GM23338 (cell line): ENCODE measurements at regions not wholly inside any gene's neighbourhood (a gene's known extent, or its start where the extent isn't known, plus 50 kb on each side); places are given as distances from the start of the nearest gene placed in this dataset.

Source experiments
- ATAC-seq: fragments of 200-7000 bp; cut with Tn5 transposase; 3 replicates; pipeline ENCODE4 v1.9.1; 2020
- DNase-seq: peaks from one replicate; pipeline ENCODE4 v3.0.0-alpha.2; 2015; ENCODE audit warnings: low spot score
- H2AFZ ChIP-seq: fragments of 200-600 bp; sonication (generic); 2 replicates; pipeline ENCODE4 v1.8.0; 2016; ENCODE audit warnings: antibody characterized with exemption, mild to moderate bottlenecking, moderate library complexity
- H3F3A ChIP-seq: fragments of 200-600 bp; sonication (generic); replicated peaks from 2 replicates; pipeline ENCODE4 v1.8.0; 2017; ENCODE audit warnings: antibody characterized with exemption, mixed run types, low read depth
- H3K27ac ChIP-seq: fragments of 200-600 bp; sonication (generic); 2 replicates; pipeline ENCODE4 v1.6.1; 2016; ENCODE audit warnings: low read depth
- H3K27me3 ChIP-seq: fragments of 200-600 bp; sonication (generic); 2 replicates; pipeline ENCODE4 v1.8.0; 2016; ENCODE audit warnings: mild to moderate bottlenecking, mixed run types, moderate library complexity; ENCODE audit not compliant: insufficient read depth
- H3K36me3 ChIP-seq: fragments of 200-600 bp; sonication (generic); 2 replicates; pipeline ENCODE4 v1.8.0; 2016; ENCODE audit warnings: mild to moderate bottlenecking; ENCODE audit not compliant: insufficient read depth
- H3K4me1 ChIP-seq: fragments of 200-600 bp; sonication (generic); 2 replicates; pipeline ENCODE4 v1.8.0; 2016; ENCODE audit warnings: mild to moderate bottlenecking, moderate library complexity; ENCODE audit not compliant: insufficient read depth
- H3K4me2 ChIP-seq: fragments of 200-600 bp; sonication (generic); 2 replicates; pipeline ENCODE4 v1.7.1; 2017; ENCODE audit warnings: mixed run types
- H3K4me3 ChIP-seq: fragments of 200-600 bp; sonication (generic); 2 replicates; pipeline ENCODE4 v1.6.1; 2016; ENCODE audit warnings: mixed run types
- H3K79me2 ChIP-seq: fragments of 200-600 bp; sonication (generic); replicated peaks from 2 replicates; pipeline ENCODE4 v1.8.0; 2017; ENCODE audit warnings: mild to moderate bottlenecking; ENCODE audit not compliant: insufficient read depth
- H3K9me2 ChIP-seq: fragments of 200-600 bp; sonication (generic); 2 replicates; pipeline ENCODE4 v1.8.0; 2017; ENCODE audit not compliant: insufficient read depth
- H4K20me1 ChIP-seq: fragments of 200-600 bp; sonication (generic); replicated peaks from 2 replicates; pipeline ENCODE4 v1.8.0; 2017; ENCODE audit warnings: mild to moderate bottlenecking; ENCODE audit not compliant: insufficient read depth
- H3K27ac Mint-ChIP-seq: 2 replicates; pipeline ENCODE4 v1.8.0; 2020; ENCODE audit warnings: inconsistent platforms, mild to moderate bottlenecking, moderate library complexity, mixed read lengths
- H3K27me3 Mint-ChIP-seq: 3 replicates; pipeline ENCODE4 v1.8.0; 2022; ENCODE audit warnings: low read depth, mild to moderate bottlenecking, moderate library complexity, mixed read lengths, inconsistent platforms; ENCODE audit not compliant: insufficient read depth, poor library complexity
- H3K36me3 Mint-ChIP-seq: 3 replicates; pipeline ENCODE4 v1.8.0; 2021; ENCODE audit warnings: low read depth, mild to moderate bottlenecking, inconsistent platforms, moderate library complexity, mixed read lengths
- H3K4me1 Mint-ChIP-seq: 3 replicates; pipeline ENCODE4 v1.8.0; 2020; ENCODE audit warnings: mild to moderate bottlenecking, inconsistent platforms, mixed read lengths
- H3K4me3 Mint-ChIP-seq: 3 replicates; pipeline ENCODE4 v1.8.0; 2021; ENCODE audit warnings: moderate library complexity, mild to moderate bottlenecking, inconsistent platforms, mixed read lengths
- H3K9me3 Mint-ChIP-seq: 3 replicates; pipeline ENCODE4 v1.8.0; 2020; ENCODE audit warnings: moderate library complexity, mild to moderate bottlenecking, inconsistent platforms, mixed read lengths
- EZH2 ChIP-seq: fragments of 200-600 bp; sonication (generic); IDR thresholded peaks from one replicate; pipeline ENCODE4 v1.8.0; 2017; ENCODE audit warnings: antibody characterized with exemption, mild to moderate bottlenecking, low read depth; ENCODE audit not compliant: unreplicated experiment
- EZH2phosphoT487 ChIP-seq: fragments of 200-600 bp; sonication (generic); IDR thresholded peaks from one replicate; pipeline ENCODE4 v1.8.1; 2018; ENCODE audit warnings: antibody characterized with exemption; ENCODE audit not compliant: unreplicated experiment
- POLR2AphosphoS5 ChIP-seq: IDR thresholded peaks from 2 replicates; pipeline ENCODE4 v1.6.1; 2016; ENCODE audit warnings: antibody characterized with exemption, low read depth
- ZNF114 ChIP-seq: fragments of 250-450 bp; sonication (Bioruptor Pico); IDR thresholded peaks from 2 replicates; pipeline ENCODE4 v1.5.0; 2020; ENCODE audit warnings: mild to moderate bottlenecking, moderate library complexity
- ZNF331 ChIP-seq: fragments of 250-450 bp; sonication (Bioruptor Pico); IDR thresholded peaks from 2 replicates; pipeline ENCODE4 v1.5.0; 2020; ENCODE audit warnings: low read depth, mild to moderate bottlenecking, moderate library complexity
- TF ChIP-seq, protein P1 (sequence below): fragments of 250-450 bp; sonication (Bioruptor Pico); IDR thresholded peaks from 2 replicates; pipeline ENCODE4 v1.5.0; 2020; ENCODE audit warnings: mild to moderate bottlenecking, moderate library complexity
- TF ChIP-seq, protein P2 (sequence below), 2 experiments: fragments of 200-600 bp in 1 of 2; sonication (generic) in 1 of 2; conservative IDR thresholded peaks; 2 replicates each; pipeline versions ENCODE4 v1.5.1 to v1.6.1; 2016 to 2017; ENCODE audit warnings: antibody characterized with exemption in 2 of 2, low read depth in 2 of 2, mild to moderate bottlenecking in 2 of 2, moderate library complexity in 1 of 2

DNA sequence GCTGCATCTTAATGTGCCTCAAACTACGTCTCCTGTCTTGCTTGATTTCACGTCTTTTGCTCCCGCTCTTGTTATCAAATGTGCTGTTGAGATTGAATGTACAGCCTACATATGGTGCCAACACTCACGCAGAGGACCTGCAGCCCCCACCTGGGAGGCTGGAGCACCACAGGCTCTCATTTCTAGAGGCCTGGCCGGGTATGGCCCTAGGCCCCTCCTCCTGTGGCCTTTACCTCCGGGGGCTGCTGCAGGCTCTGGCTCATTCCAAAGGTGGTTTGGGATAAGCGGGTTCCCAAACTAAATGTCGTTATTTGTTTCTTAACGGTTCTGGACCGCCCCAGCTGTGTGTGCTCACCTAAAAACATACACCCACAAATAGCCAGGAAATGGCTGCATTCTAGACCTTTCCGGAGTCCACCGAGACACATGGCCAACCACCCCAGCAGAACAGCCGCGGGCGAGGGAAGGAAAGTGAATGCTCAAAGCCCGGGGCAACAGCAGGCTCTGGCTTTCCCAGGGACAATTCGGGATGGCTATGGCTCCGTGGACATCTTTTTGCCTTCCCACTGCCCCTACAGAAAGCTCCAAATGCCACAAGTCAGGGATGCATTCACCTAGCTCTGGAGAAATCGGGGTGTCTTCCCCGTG lies 105.9 kb downstream of the ENGASE start (continued):
- TF ChIP-seq, protein P1, sequence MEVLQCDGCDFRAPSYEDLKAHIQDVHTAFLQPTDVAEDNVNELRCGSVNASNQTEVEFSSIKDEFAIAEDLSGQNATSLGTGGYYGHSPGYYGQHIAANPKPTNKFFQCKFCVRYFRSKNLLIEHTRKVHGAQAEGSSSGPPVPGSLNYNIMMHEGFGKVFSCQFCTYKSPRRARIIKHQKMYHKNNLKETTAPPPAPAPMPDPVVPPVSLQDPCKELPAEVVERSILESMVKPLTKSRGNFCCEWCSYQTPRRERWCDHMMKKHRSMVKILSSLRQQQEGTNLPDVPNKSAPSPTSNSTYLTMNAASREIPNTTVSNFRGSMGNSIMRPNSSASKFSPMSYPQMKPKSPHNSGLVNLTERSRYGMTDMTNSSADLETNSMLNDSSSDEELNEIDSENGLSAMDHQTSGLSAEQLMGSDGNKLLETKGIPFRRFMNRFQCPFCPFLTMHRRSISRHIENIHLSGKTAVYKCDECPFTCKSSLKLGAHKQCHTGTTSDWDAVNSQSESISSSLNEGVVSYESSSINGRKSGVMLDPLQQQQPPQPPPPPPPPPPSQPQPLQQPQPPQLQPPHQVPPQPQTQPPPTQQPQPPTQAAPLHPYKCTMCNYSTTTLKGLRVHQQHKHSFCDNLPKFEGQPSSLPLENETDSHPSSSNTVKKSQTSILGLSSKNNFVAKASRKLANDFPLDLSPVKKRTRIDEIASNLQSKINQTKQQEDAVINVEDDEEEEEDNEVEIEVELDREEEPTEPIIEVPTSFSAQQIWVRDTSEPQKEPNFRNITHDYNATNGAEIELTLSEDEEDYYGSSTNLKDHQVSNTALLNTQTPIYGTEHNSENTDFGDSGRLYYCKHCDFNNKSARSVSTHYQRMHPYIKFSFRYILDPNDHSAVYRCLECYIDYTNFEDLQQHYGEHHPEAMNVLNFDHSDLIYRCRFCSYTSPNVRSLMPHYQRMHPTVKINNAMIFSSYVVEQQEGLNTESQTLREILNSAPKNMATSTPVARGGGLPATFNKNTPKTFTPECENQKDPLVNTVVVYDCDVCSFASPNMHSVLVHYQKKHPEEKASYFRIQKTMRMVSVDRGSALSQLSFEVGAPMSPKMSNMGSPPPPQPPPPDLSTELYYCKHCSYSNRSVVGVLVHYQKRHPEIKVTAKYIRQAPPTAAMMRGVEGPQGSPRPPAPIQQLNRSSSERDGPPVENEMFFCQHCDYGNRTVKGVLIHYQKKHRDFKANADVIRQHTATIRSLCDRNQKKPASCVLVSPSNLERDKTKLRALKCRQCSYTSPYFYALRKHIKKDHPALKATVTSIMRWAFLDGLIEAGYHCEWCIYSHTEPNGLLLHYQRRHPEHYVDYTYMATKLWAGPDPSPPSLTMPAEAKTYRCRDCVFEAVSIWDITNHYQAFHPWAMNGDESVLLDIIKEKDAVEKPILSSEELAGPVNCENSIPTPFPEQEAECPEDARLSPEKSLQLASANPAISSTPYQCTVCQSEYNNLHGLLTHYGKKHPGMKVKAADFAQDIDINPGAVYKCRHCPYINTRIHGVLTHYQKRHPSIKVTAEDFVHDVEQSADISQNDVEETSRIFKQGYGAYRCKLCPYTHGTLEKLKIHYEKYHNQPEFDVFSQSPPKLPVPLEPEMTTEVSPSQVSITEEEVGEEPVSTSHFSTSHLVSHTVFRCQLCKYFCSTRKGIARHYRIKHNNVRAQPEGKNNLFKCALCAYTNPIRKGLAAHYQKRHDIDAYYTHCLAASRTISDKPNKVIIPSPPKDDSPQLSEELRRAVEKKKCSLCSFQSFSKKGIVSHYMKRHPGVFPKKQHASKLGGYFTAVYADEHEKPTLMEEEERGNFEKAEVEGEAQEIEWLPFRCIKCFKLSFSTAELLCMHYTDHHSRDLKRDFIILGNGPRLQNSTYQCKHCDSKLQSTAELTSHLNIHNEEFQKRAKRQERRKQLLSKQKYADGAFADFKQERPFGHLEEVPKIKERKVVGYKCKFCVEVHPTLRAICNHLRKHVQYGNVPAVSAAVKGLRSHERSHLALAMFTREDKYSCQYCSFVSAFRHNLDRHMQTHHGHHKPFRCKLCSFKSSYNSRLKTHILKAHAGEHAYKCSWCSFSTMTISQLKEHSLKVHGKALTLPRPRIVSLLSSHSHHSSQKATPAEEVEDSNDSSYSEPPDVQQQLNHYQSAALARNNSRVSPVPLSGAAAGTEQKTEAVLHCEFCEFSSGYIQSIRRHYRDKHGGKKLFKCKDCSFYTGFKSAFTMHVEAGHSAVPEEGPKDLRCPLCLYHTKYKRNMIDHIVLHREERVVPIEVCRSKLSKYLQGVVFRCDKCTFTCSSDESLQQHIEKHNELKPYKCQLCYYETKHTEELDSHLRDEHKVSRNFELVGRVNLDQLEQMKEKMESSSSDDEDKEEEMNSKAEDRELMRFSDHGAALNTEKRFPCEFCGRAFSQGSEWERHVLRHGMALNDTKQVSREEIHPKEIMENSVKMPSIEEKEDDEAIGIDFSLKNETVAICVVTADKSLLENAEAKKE (CRISPR knock-in tag), result no peak
- no peak for TF ChIP-seq ZNF331 (CRISPR knock-in tag)
- TF ChIP-seq, protein P2, sequence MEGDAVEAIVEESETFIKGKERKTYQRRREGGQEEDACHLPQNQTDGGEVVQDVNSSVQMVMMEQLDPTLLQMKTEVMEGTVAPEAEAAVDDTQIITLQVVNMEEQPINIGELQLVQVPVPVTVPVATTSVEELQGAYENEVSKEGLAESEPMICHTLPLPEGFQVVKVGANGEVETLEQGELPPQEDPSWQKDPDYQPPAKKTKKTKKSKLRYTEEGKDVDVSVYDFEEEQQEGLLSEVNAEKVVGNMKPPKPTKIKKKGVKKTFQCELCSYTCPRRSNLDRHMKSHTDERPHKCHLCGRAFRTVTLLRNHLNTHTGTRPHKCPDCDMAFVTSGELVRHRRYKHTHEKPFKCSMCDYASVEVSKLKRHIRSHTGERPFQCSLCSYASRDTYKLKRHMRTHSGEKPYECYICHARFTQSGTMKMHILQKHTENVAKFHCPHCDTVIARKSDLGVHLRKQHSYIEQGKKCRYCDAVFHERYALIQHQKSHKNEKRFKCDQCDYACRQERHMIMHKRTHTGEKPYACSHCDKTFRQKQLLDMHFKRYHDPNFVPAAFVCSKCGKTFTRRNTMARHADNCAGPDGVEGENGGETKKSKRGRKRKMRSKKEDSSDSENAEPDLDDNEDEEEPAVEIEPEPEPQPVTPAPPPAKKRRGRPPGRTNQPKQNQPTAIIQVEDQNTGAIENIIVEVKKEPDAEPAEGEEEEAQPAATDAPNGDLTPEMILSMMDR (conservative IDR thresholded peaks at IDR 0.05; ENCODE audit: low read depth in 2 of 2), result no peak
- TF ChIP-seq ZNF114, result no peak
- TF ChIP-seq EZH2, result no peak

DNA sequence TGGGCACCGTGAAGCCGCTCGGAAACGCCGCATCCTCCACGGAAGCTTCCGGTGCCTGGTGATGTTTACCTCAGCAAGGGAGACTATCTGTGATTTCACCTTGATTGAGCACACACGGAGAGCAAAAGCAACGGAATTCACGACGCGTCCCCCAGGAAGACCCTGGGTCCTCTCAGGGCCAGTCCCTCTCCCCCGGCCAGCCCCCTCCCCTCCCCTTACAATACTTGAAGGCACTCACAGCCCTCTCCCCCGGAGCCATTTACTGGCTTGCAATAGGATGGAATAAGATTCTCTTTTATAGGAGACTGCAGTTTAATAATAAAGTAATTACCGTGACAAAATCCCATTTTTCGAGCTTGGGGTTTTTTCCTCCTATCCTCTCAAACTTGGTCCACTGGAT lies 104.7 kb downstream of the ENGASE start:
- Histone ChIP-seq H3K79me2 (0 out of 2 replicates have a peak, but pooled peaks cover 8% of the 10 kb centered on the region), H3K4me1 (no peaks in the 10 kb centered on the region; the same call in 1 of the 2 replicates), H3K4me2 (no peak overlapping the region), H3K9me2 (no peaks in the 10 kb centered on the region), H3K27me3 (peaks cover 6% of the 10 kb centered on the region; the same call in 1 of the 2 replicates), H3F3A (0 out of 2 replicates have a peak, but pooled peaks cover 4% of the 10 kb centered on the region), H3K27ac (no peak overlapping the region), H2AFZ (no peak overlapping the region), H4K20me1 (no peaks in the 10 kb centered on the region), H3K36me3 (no peaks in the 10 kb centered on the region), H3K4me3 (no peak overlapping the region)
- Mint-ChIP-seq H3K4me3 (no peak overlapping the region), H3K9me3 (no peaks in the 10 kb centered on the region; the same call in 2 of the 3 replicates), H3K36me3 (no peaks in the 10 kb centered on the region), H3K4me1 (peaks cover 19% of the 10 kb centered on the region), H3K27ac (no peak overlapping the region), H3K27me3 (peaks cover 23% of the 10 kb centered on the region)
- ATAC-seq (no peak), DNase-seq (no peak)
- TF ChIP-seq POLR2AphosphoS5 (no peak), ZNF331 (CRISPR knock-in tag) (no peak), ZNF114 (no peak), EZH2phosphoT487 (no peak)
- TF ChIP-seq, protein P1 (CRISPR knock-in tag), result no peak
